ENCODE measurements at regions not wholly inside any gene's neighbourhood (a gene's known extent, or its start where the extent isn't known, plus 50 kb on each side); places are given as distances from the start of the nearest gene placed in this dataset.

DNA sequence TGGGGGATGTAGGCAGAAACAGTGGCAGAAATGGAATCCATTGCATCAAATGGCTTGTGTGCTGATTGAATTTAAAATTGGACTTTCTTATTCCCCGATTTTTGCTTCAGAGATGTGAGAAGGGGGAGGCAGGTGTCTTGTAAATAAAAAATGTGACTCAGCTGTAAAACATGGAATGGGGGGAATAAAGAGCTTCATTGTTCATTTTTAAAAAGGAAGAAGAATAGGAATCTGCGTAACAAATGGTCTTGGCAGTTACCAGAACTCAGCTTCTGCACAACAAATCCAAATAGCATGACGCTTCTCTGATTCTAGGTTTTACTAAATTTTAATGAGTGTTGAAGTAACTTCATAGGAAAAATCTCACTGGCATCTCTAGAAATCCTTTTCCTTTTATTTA is 323.9 kb upstream of the GBE1 start:
- H2AFZ ChIP-seq = no peak overlapping the region
- H3K4me1 ChIP-seq = no peaks in the 10 kb centered on the region
- H3K9ac ChIP-seq = no peak overlapping the region
- no peaks in the 10 kb centered on the region for H3K79me2 ChIP-seq
- H3K27me3 ChIP-seq (ENCODE audit: control insufficient read depth, insufficient read depth, low read length) = no peaks in the 10 kb centered on the region
- H3K9me3 ChIP-seq (ENCODE audit: control insufficient read depth, low read length) = no peaks in the 10 kb centered on the region
- H3K4me2 ChIP-seq (ENCODE audit: low read length) = no peak overlapping the region
- TF ChIP-seq, protein P1, sequence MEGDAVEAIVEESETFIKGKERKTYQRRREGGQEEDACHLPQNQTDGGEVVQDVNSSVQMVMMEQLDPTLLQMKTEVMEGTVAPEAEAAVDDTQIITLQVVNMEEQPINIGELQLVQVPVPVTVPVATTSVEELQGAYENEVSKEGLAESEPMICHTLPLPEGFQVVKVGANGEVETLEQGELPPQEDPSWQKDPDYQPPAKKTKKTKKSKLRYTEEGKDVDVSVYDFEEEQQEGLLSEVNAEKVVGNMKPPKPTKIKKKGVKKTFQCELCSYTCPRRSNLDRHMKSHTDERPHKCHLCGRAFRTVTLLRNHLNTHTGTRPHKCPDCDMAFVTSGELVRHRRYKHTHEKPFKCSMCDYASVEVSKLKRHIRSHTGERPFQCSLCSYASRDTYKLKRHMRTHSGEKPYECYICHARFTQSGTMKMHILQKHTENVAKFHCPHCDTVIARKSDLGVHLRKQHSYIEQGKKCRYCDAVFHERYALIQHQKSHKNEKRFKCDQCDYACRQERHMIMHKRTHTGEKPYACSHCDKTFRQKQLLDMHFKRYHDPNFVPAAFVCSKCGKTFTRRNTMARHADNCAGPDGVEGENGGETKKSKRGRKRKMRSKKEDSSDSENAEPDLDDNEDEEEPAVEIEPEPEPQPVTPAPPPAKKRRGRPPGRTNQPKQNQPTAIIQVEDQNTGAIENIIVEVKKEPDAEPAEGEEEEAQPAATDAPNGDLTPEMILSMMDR (IDR thresholded peaks at IDR 0.05) = no peak
- no peak overlapping the region for H3K4me3 ChIP-seq (ENCODE audit: low read depth, low read length)
- no peak overlapping the region for H3K27ac ChIP-seq
- no peaks in the 10 kb centered on the region for H3K36me3 ChIP-seq (ENCODE audit: control insufficient read depth, insufficient read depth, low read length)

DNA sequence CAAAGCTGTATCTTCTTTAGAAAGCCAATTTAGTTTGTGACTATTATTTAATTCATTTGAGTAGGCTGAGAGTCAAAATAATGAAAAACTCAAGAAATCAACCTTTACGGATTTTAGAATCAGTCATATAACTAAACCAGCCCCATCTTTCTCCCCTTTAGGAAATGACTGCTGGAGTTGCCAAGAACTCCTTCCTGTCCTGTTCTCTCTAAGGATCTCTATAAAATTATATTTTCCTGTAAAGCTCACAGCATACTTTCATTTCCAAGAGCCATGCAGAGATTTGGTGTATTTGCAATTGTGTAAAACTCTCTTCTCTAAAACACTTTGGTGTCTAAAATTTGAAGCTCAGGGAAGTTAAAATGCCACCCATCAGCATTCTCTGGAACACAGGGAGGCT is 323.4 kb upstream of the GBE1 start:
- TF ChIP-seq, protein P1 (IDR thresholded peaks at IDR 0.05) = no peak
- H3K4me2 ChIP-seq (ENCODE audit: low read length) = no peak overlapping the region
- H2AFZ ChIP-seq = no peak overlapping the region
- no peaks in the 10 kb centered on the region for H3K9me3 ChIP-seq (ENCODE audit: control insufficient read depth, low read length)
- H3K4me1 ChIP-seq = no peaks in the 10 kb centered on the region
- no peaks in the 10 kb centered on the region for H3K36me3 ChIP-seq (ENCODE audit: control insufficient read depth, insufficient read depth, low read length)
- no peaks in the 10 kb centered on the region for H3K27me3 ChIP-seq (ENCODE audit: control insufficient read depth, insufficient read depth, low read length)
- H3K9ac ChIP-seq = no peak overlapping the region
- H3K27ac ChIP-seq = no peak overlapping the region
- no peak overlapping the region for H3K4me3 ChIP-seq (ENCODE audit: low read depth, low read length)
- no peaks in the 10 kb centered on the region for H3K79me2 ChIP-seq

DNA sequence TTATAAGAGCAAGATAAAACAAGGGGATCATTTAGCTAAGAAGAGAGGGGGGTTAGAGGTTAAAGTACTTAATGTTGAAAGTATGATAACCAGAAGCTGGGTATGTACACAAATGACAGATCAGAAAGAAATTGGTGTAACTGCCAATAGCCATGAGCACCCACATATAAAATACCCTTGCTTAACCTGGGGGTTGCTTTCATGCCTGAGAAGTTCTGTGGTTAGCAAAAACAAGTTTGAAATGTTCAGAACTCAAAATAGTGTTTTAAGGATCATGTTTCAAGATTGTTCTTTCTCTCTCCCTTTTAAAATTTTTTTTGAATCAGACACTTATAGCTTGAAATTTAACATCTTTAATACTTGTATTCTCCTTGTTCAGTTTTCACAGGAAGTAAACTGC is 321.4 kb upstream of the GBE1 start:
- TF ChIP-seq, protein P1 (IDR thresholded peaks at IDR 0.05) = no peak
- Histone ChIP-seq H3K9me3 (ENCODE audit: control insufficient read depth, low read length) (no peaks in the 10 kb centered on the region), H3K79me2 (no peaks in the 10 kb centered on the region), H3K36me3 (ENCODE audit: control insufficient read depth, insufficient read depth, low read length) (no peaks in the 10 kb centered on the region), H2AFZ (no peak overlapping the region), H3K4me2 (ENCODE audit: low read length) (no peak overlapping the region), H3K4me1 (no peaks in the 10 kb centered on the region), H3K27ac (no peak overlapping the region), H3K4me3 (ENCODE audit: low read depth, low read length) (no peak overlapping the region), H3K27me3 (ENCODE audit: control insufficient read depth, insufficient read depth, low read length) (no peaks in the 10 kb centered on the region), H3K9ac (no peak overlapping the region)

DNA sequence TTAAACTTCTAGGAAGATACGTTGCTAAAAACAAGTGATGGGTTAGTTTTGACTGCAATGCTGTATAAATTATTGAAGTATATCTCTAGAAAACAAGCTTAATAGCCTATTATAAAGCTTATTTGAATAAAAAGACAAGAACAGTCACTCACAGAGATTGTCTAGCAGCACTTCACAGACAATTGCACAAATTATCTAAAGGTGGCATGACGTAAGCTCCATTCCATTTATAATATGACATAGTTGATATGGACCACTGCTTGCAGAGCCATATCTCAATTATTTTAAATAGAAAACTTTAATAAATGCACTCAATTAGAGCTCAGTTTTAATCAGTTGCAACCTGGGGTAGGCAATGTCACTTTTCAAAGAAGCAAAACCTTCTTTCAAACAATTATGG is 319.9 kb upstream of the GBE1 start:
- H3K27me3 ChIP-seq (ENCODE audit: control insufficient read depth, insufficient read depth, low read length) = no peaks in the 10 kb centered on the region
- no peaks in the 10 kb centered on the region for H3K4me1 ChIP-seq
- no peaks in the 10 kb centered on the region for H3K9me3 ChIP-seq (ENCODE audit: control insufficient read depth, low read length)
- H2AFZ ChIP-seq = no peak overlapping the region
- no peak overlapping the region for H3K9ac ChIP-seq
- TF ChIP-seq, protein P1 (IDR thresholded peaks at IDR 0.05) = no peak
- no peaks in the 10 kb centered on the region for H3K36me3 ChIP-seq (ENCODE audit: control insufficient read depth, insufficient read depth, low read length)
- H3K4me2 ChIP-seq (ENCODE audit: low read length) = no peak overlapping the region
- no peak overlapping the region for H3K27ac ChIP-seq
- no peak overlapping the region for H3K4me3 ChIP-seq (ENCODE audit: low read depth, low read length)
- no peaks in the 10 kb centered on the region for H3K79me2 ChIP-seq

DNA sequence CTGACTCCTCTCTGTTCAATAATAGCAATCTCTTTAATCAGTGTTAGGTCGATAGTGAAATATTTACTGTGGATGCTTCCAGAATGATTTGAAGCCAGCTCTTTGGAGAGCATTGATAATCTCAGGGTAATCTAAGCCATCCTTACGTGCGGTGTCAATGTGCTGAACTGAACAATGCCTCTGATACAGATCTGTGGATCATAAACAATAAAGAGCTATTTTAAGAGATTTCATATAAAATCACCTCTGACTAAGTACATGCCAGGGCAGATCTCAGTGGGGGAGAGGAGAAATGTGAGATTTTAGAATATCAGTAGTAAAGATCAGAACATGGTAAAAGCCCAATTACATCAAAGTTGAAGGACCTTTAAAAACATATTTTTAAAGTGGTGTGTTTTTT is 319.3 kb upstream of the GBE1 start:
- no peak overlapping the region for H3K27ac ChIP-seq
- H3K27me3 ChIP-seq (ENCODE audit: control insufficient read depth, insufficient read depth, low read length) = no peaks in the 10 kb centered on the region
- H3K4me1 ChIP-seq = no peaks in the 10 kb centered on the region
- TF ChIP-seq, protein P1 (IDR thresholded peaks at IDR 0.05) = no peak
- no peaks in the 10 kb centered on the region for H3K9me3 ChIP-seq (ENCODE audit: control insufficient read depth, low read length)
- H3K9ac ChIP-seq = no peak overlapping the region
- no peak overlapping the region for H2AFZ ChIP-seq
- H3K4me2 ChIP-seq (ENCODE audit: low read length) = no peak overlapping the region
- H3K79me2 ChIP-seq = no peaks in the 10 kb centered on the region
- no peaks in the 10 kb centered on the region for H3K36me3 ChIP-seq (ENCODE audit: control insufficient read depth, insufficient read depth, low read length)
- no peak overlapping the region for H3K4me3 ChIP-seq (ENCODE audit: low read depth, low read length)
